SK-N-SH (cell line): ENCODE measurements at regions not wholly inside any gene's neighbourhood (a gene's known extent, or its start where the extent isn't known, plus 50 kb on each side); places are given as distances from the start of the nearest gene placed in this dataset.

ENCODE experiments used
- CTCF ChIA-PET: fragments of 300-600, 350-600 bp; formaldehyde crosslinking; extraction: SDS; loops from one replicate; lab custom pipeline; 2021; lab: Yijun Ruan, JAX
- POLR2A ChIA-PET: fragments of 350-600 bp; sonication (Branson Sonifier 250); formaldehyde crosslinking; extraction: SDS; loops from one replicate; lab custom pipeline; 2020; ENCODE audit warnings: antibody characterized with exemption, inconsistent platforms; lab: Yijun Ruan, JAX
- DNase-seq: peaks from one replicate; pipeline ENCODE4 v3.0.0; 2012
- H2AFZ ChIP-seq: fragments of 200-600 bp; sonication (generic); 2 replicates; pipeline ENCODE4 v1.8.1; 2016; ENCODE audit warnings: antibody characterized with exemption, mild to moderate bottlenecking, low read depth
- H3F3A ChIP-seq: fragments of 200-600 bp; sonication (generic); replicated peaks from 2 replicates; pipeline ENCODE3; 2016; ENCODE audit warnings: antibody characterized with exemption, mild to moderate bottlenecking; ENCODE audit not compliant: insufficient read depth
- H3K27ac ChIP-seq, 2 experiments: fragments of 200-500 bp in 1 of 2; fragments of 200-600 bp in 1 of 2; sonication (Bioruptor generic) in 1 of 2; sonication (generic), shearing (Covaris generic) in 1 of 2; 2 replicates each; pipeline versions ENCODE4 v1.5.1 to v1.6.1; 2014 to 2016; ENCODE audit warnings: low read depth in 2 of 2, inconsistent platforms in 1 of 2, low read length in 1 of 2, mild to moderate bottlenecking in 1 of 2, mixed read lengths in 1 of 2
- H3K27me3 ChIP-seq: fragments of 200-600 bp; sonication (generic), shearing (Covaris generic); 2 replicates; pipeline ENCODE4 v1.6.1; 2016; ENCODE audit warnings: mixed run types; ENCODE audit not compliant: insufficient read depth
- H3K36me3 ChIP-seq, 2 experiments: fragments of 200-500 bp in 1 of 2; fragments of 200-600 bp in 1 of 2; sonication (Bioruptor generic) in 1 of 2; sonication (generic) in 1 of 2; replicated peaks in 1 of 2; 2 replicates each; pipeline versions ENCODE3 to v1.5.1; 2014 to 2016; ENCODE audit warnings: low read length in 1 of 2, mild to moderate bottlenecking in 1 of 2; ENCODE audit not compliant: insufficient read depth in 2 of 2, control insufficient read depth in 1 of 2
- H3K4me1 ChIP-seq, 2 experiments: fragments of 200-500 bp in 1 of 2; fragments of 200-600 bp in 1 of 2; sonication (Bioruptor generic) in 1 of 2; sonication (generic), shearing (Covaris generic) in 1 of 2; 2 replicates each; pipeline versions ENCODE4 v1.5.1 to v1.6.1; 2014 to 2016; ENCODE audit warnings: low read depth in 1 of 2, low read length in 1 of 2, mixed run types in 1 of 2; ENCODE audit not compliant: insufficient read depth in 2 of 2, control insufficient read depth in 1 of 2
- H3K4me2 ChIP-seq: fragments of 200-600 bp; sonication (generic), shearing (Covaris generic); 2 replicates; pipeline ENCODE4 v1.6.1; 2017; ENCODE audit warnings: mixed run types
- H3K4me3 ChIP-seq, 2 experiments: fragments of 200-500 bp in 1 of 2; fragments of 200-600 bp in 1 of 2; sonication (Bioruptor generic) in 1 of 2; sonication (generic), shearing (Covaris generic) in 1 of 2; 2 replicates each; pipeline versions ENCODE4 v1.5.1 to v1.8.1; 2014 to 2016; ENCODE audit warnings: low read depth in 2 of 2, inconsistent platforms in 1 of 2, low read length in 1 of 2, mild to moderate bottlenecking in 1 of 2, mixed read lengths in 1 of 2, moderate library complexity in 1 of 2
- H3K79me2 ChIP-seq: fragments of 200-600 bp; sonication (generic); 2 replicates; pipeline ENCODE4 v1.8.1; 2017; ENCODE audit warnings: mild to moderate bottlenecking; ENCODE audit not compliant: insufficient read depth
- H3K9ac ChIP-seq: fragments of 200-600 bp; sonication (generic); 2 replicates; pipeline ENCODE4 v1.6.1; 2017; ENCODE audit warnings: mixed run types
- H3K9me2 ChIP-seq: fragments of 200-600 bp; sonication (generic); 2 replicates; pipeline ENCODE4 v1.6.1; 2017; ENCODE audit warnings: mixed run types
- H3K9me3 ChIP-seq: fragments of 200-600 bp; sonication (generic); 2 replicates; pipeline ENCODE4 v1.6.1; 2017; ENCODE audit warnings: mixed run types, mild to moderate bottlenecking, moderate library complexity
- H4K20me1 ChIP-seq: fragments of 200-600 bp; sonication (generic); 2 replicates; pipeline ENCODE4 v1.6.1; 2017; ENCODE audit warnings: mild to moderate bottlenecking, mixed run types; ENCODE audit not compliant: insufficient read depth
- CTCF ChIP-seq: fragments of 200-600 bp; sonication (generic); IDR thresholded peaks from 2 replicates; pipeline ENCODE4 v1.6.1; 2017; ENCODE audit warnings: antibody characterized with exemption, mild to moderate bottlenecking, moderate library complexity
- EZH2phosphoT487 ChIP-seq: fragments of 200-600 bp; sonication (generic); IDR thresholded peaks from 2 replicates; pipeline ENCODE4 v1.6.1; 2017; ENCODE audit warnings: low read depth, mixed run types, mild to moderate bottlenecking, antibody characterized with exemption, moderate library complexity, borderline replicate concordance
- FOXM1 ChIP-seq: IDR thresholded peaks from 2 replicates; pipeline ENCODE4 v1.4.0; 2012; ENCODE audit warnings: low read depth, mild to moderate bottlenecking
- GABPA ChIP-seq: IDR thresholded peaks from 2 replicates; pipeline ENCODE4 v1.4.0; 2012; ENCODE audit warnings: low read depth, mild to moderate bottlenecking
- GATA2 ChIP-seq: sonication (generic); formaldehyde crosslinking; IDR thresholded peaks from 2 replicates; pipeline ENCODE4 v1.5.0; 2020; ENCODE audit warnings: mild to moderate bottlenecking, missing genetic modification reagents
- IRF3 ChIP-seq: fragments of 150-350 bp; IDR thresholded peaks from 2 replicates; pipeline ENCODE4 v1.6.1; 2016; ENCODE audit warnings: mild to moderate bottlenecking, low read depth, low read length
- MAX ChIP-seq: IDR thresholded peaks from 2 replicates; pipeline ENCODE4 v1.4.0; 2012; ENCODE audit warnings: low read depth
- MXI1 ChIP-seq: IDR thresholded peaks from 2 replicates; pipeline ENCODE4 v1.6.1; 2012; ENCODE audit warnings: mild to moderate bottlenecking, low read depth, low read length, improper control_type of control experiment
- NFIC ChIP-seq: IDR thresholded peaks from 2 replicates; pipeline ENCODE4 v1.4.0; 2012; ENCODE audit warnings: borderline replicate concordance
- PBX3 ChIP-seq: IDR thresholded peaks from 2 replicates; pipeline ENCODE4; 2012
- POLR2AphosphoS5 ChIP-seq: IDR thresholded peaks from 2 replicates; pipeline ENCODE4 v1.6.1; 2012; ENCODE audit warnings: low read depth, low read length
- RAD21 ChIP-seq: IDR thresholded peaks from 2 replicates; pipeline ENCODE4 v1.6.1; 2012; ENCODE audit warnings: mild to moderate bottlenecking, low read length
- REST ChIP-seq: IDR thresholded peaks from 2 replicates; pipeline ENCODE4 v1.6.1; 2012; ENCODE audit warnings: mild to moderate bottlenecking, low read depth, low read length, moderate library complexity
- RFX5 ChIP-seq: IDR thresholded peaks from 2 replicates; pipeline ENCODE4 v1.6.1; 2012; ENCODE audit warnings: mild to moderate bottlenecking, improper control_type of control experiment, low read length
- RXRA ChIP-seq: IDR thresholded peaks from 2 replicates; pipeline ENCODE4 v1.4.0; 2012; ENCODE audit warnings: low read depth, mild to moderate bottlenecking, borderline replicate concordance
- TCF12 ChIP-seq: IDR thresholded peaks from 2 replicates; pipeline ENCODE4 v1.4.0; 2012
- USF2 ChIP-seq: fragments of 150-350 bp; IDR thresholded peaks from 2 replicates; pipeline ENCODE4 v1.6.1; 2017; ENCODE audit warnings: antibody characterized with exemption, low read length, low read depth, borderline replicate concordance
- WGBS: methylation state at CpG from one replicate; pipeline ENCODE4 v1.1.6; 2017; ENCODE audit warnings: low lambda C conversion rate; 5-methylcytosine and 5-hydroxymethylcytosine counted together

- ChIA-PET POLR2A (interaction anchor here (0.6 kb wide), 1 partner anchor 93 kb away, joined by 3 read pairs; no protein-coding TSS in a partner anchor), CTCF (interaction anchor here (1.4 to 1.7 kb wide), 2 partner anchors 19 to 20 kb away, joined by 5 read pairs; no protein-coding TSS in a partner anchor)
- 38% methylated on average over 5 of the region's 5 CpGs for WGBS
These were observed 256.9 kb downstream of the ZNF536 start for GRCh38 chr19:30629086-30629485.

More at GRCh38 chr19:30629086-30629485, 256.9 kb downstream of the ZNF536 start:
- Histone ChIP-seq H3F3A (no peaks in the 10 kb centered on the region), H3K27ac (no peak overlapping the region), H2AFZ (no peak overlapping the region), H3K4me3 (no peak overlapping the region), H4K20me1 (no peaks in the 10 kb centered on the region), H3K9me3 (no peaks in the 10 kb centered on the region), H3K9me2 (no peaks in the 10 kb centered on the region), H3K79me2 (no peaks in the 10 kb centered on the region), H3K9ac (no peak overlapping the region), H3K27me3 (no peaks in the 10 kb centered on the region), H3K4me2 (no peak overlapping the region)
- DNase-seq = no peak
- TF ChIP-seq POLR2AphosphoS5 = no peak
- TF ChIP-seq GATA2 (CRISPR knock-in tag) = no peak
- TF ChIP-seq REST = no peak
- no peak for TF ChIP-seq RFX5
- no peak for TF ChIP-seq RAD21
- TF ChIP-seq EZH2phosphoT487 = no peak
- no peak for TF ChIP-seq GABPA
- TF ChIP-seq RXRA = no peak
- TF ChIP-seq TCF12 = no peak
- no peak for TF ChIP-seq PBX3
- no peak for TF ChIP-seq NFIC
- no peak for TF ChIP-seq MAX
- TF ChIP-seq MXI1 = no peak
- no peak for TF ChIP-seq FOXM1
- no peak for TF ChIP-seq IRF3
- TF ChIP-seq USF2 = no peak
- no peak for TF ChIP-seq CTCF
- TF ChIP-seq, all 33 proteins: peak for 0
- peaks cover 0 to 26% of the 10 kb centered on the region in 2 experiments; a peak in 1 of 4 replicates for H3K4me1 ChIP-seq
- H3K36me3 ChIP-seq = no peaks in the 10 kb centered on the region
